ENCODE measurements at regions not wholly inside any gene's neighbourhood (a gene's known extent, or its start where the extent isn't known, plus 50 kb on each side); places are given as distances from the start of the nearest gene placed in this dataset.

- in situ Hi-C loops (cut with HindIII; ENCODE audit: extremely low pct_ligation_motif_present, low pct_unique_long_range_greater_than_20kb) = no loop called here
- CTCF ChIA-PET (ENCODE audit: low intra/inter-chr PET ratio, low total read pairs) = no interaction called here
Observed at GRCh38 chr15:46278486-46279090, 643.8 kb downstream of the SQOR start.

More at GRCh38 chr15:46278486-46279090, 643.8 kb downstream of the SQOR start:
- FAIRE-seq (no peak), DNase-seq (ENCODE audit: low spot score) (no peak), ATAC-seq (no peak)
- H3K79me2 ChIP-seq (ENCODE audit: insufficient read depth, low read length) = no peaks in the 10 kb centered on the region
- H3K4me1 ChIP-seq (ENCODE audit: insufficient read depth, low read length) = no peaks in the 10 kb centered on the region
- intact Hi-C loops (cut with micrococcal nuclease; ENCODE audit: unreplicated experiment) = no loop called here
- no peak overlapping the region for H2AFZ ChIP-seq (ENCODE audit: low read length)
- no peaks in the 10 kb centered on the region for H4K20me1 ChIP-seq (ENCODE audit: insufficient read depth, low read length)
- no peak overlapping the region for H3K4me3 ChIP-seq (replicated peaks in 1 of 3; ENCODE audit: insufficient read depth in 1 of 3, low read depth in 2 of 3, low read length in 3 of 3)
- WGBS (ENCODE audit: low lambda C conversion rate) = 1% methylated on average over 5 of the region's 5 CpGs
- no TSS peak for BruUV-seq (replicated peaks)
- no peak for TF ChIP-seq ZNF446 (CRISPR knock-in tag; IDR thresholded peaks at IDR 0.05)
- TF ChIP-seq HES4 (CRISPR knock-in tag; IDR thresholded peaks at IDR 0.05; ENCODE audit: borderline replicate concordance) = no peak
- no peak for TF ChIP-seq CENPBD1 (CRISPR knock-in tag; IDR thresholded peaks at IDR 0.05; ENCODE audit: borderline replicate concordance, low read depth)
- no peak for TF ChIP-seq ZNF33B (CRISPR knock-in tag; IDR thresholded peaks at IDR 0.05)
- TF ChIP-seq ZSCAN25 (CRISPR knock-in tag; IDR thresholded peaks at IDR 0.05) = no peak
- TF ChIP-seq ZFP82 (CRISPR knock-in tag; IDR thresholded peaks at IDR 0.05; ENCODE audit: borderline replicate concordance) = no peak
- no peak for TF ChIP-seq ZNF740 (CRISPR knock-in tag; IDR thresholded peaks at IDR 0.05)
- TF ChIP-seq ZNF326 (CRISPR knock-in tag; IDR thresholded peaks at IDR 0.05; ENCODE audit: borderline replicate concordance) = no peak
- TF ChIP-seq KDM5B (CRISPR knock-in tag; IDR thresholded peaks at IDR 0.05; ENCODE audit: borderline replicate concordance) = no peak
- no peak for TF ChIP-seq ADNP (CRISPR knock-in tag; IDR thresholded peaks at IDR 0.05)
- no peak for TF ChIP-seq ZNF605 (CRISPR knock-in tag; IDR thresholded peaks at IDR 0.05)
- TF ChIP-seq PCBP1 (IDR thresholded peaks at IDR 0.05; ENCODE audit: borderline replicate concordance, low read depth, low read length) = no peak
- no peak for TF ChIP-seq MTA1 (CRISPR knock-in tag; IDR thresholded peaks at IDR 0.05; ENCODE audit: borderline replicate concordance)
- no peak for TF ChIP-seq HMG20A (CRISPR knock-in tag; IDR thresholded peaks at IDR 0.05; ENCODE audit: borderline replicate concordance)
- TF ChIP-seq HNRNPUL1 (IDR thresholded peaks at IDR 0.05; ENCODE audit: low read depth, low read length) = no peak
- no peak overlapping the region for H3K27ac ChIP-seq (ENCODE audit: extremely low read length, insufficient read depth, low read length)
- H3K9me3 ChIP-seq (ENCODE audit: low read length) = peaks cover 6% of the 10 kb centered on the region; the same call in 1 of the 2 replicates
- no peaks in the 10 kb centered on the region for H3K27me3 ChIP-seq (ENCODE audit: control insufficient read depth in 1 of 2, insufficient read depth in 2 of 2, low read length in 2 of 2)
- no peak overlapping the region for H3K4me2 ChIP-seq (ENCODE audit: low read depth, low read length)
- no peak overlapping the region for H3K9ac ChIP-seq (ENCODE audit: insufficient read depth, low read depth, low read length)
- POLR2A ChIA-PET = no interaction called here
- H3K36me3 ChIP-seq (replicated peaks in 1 of 2; ENCODE audit: control insufficient read depth in 1 of 2, insufficient read depth in 2 of 2, low read length in 2 of 2) = no peaks in the 10 kb centered on the region
